HFF-Myc (cell line): ENCODE measurements at regions not wholly inside any gene's neighbourhood (a gene's known extent, or its start where the extent isn't known, plus 50 kb on each side); places are given as distances from the start of the nearest gene placed in this dataset.

Experiments
- DNase-seq: peaks from one replicate; pipeline ENCODE4 v3.0.0-alpha.2; 2011; ENCODE audit warnings: low read depth; ENCODE audit errors: extremely low read depth
- H3K4me3 ChIP-seq: replicated peaks from 2 replicates; pipeline ENCODE4 v1.5.1; 2011; ENCODE audit warnings: low read depth, mild to moderate bottlenecking, control low read depth, low read length
- TF ChIP-seq, protein P1 (sequence below): IDR thresholded peaks from 2 replicates; pipeline ENCODE4 v1.5.1; 2012; ENCODE audit warnings: mild to moderate bottlenecking, low read depth, low read length, control low read depth; ENCODE audit errors: missing control alignments

DNA sequence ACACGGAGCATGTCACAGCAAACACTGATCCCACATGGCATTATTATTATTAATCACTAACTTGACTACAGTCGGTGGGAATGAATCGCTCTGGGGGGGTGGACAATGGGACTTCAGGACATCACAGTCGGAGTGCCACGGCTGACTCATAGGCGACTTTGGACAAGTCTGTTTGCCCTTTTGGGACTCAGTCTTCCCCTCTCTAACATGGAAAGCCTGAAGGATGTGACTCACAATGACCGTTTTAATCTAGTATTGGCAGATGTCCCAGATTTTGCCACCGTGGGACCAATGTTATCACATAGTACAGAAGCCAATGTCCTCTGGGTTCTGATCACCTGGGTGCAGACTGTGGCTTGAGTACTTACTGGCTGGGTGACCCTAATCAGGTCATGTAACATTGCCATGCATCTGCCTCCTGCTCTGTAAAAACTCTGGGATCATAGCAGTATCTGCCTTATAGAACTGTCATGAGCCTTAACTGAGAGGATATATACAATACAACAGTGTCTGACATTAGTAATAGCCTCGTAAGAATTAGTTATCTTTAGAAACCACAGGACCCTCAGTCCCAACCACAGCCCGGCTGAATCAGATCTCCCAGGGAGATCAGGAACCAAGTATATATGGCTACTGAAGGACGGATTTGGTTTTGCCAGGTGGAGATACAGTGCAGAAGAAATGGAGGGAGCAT lies 362.6 kb downstream of the BCL11B start:
- no peak for DNase-seq
- no peak overlapping the region for H3K4me3 ChIP-seq
- TF ChIP-seq, protein P1, sequence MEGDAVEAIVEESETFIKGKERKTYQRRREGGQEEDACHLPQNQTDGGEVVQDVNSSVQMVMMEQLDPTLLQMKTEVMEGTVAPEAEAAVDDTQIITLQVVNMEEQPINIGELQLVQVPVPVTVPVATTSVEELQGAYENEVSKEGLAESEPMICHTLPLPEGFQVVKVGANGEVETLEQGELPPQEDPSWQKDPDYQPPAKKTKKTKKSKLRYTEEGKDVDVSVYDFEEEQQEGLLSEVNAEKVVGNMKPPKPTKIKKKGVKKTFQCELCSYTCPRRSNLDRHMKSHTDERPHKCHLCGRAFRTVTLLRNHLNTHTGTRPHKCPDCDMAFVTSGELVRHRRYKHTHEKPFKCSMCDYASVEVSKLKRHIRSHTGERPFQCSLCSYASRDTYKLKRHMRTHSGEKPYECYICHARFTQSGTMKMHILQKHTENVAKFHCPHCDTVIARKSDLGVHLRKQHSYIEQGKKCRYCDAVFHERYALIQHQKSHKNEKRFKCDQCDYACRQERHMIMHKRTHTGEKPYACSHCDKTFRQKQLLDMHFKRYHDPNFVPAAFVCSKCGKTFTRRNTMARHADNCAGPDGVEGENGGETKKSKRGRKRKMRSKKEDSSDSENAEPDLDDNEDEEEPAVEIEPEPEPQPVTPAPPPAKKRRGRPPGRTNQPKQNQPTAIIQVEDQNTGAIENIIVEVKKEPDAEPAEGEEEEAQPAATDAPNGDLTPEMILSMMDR = no peak

DNA sequence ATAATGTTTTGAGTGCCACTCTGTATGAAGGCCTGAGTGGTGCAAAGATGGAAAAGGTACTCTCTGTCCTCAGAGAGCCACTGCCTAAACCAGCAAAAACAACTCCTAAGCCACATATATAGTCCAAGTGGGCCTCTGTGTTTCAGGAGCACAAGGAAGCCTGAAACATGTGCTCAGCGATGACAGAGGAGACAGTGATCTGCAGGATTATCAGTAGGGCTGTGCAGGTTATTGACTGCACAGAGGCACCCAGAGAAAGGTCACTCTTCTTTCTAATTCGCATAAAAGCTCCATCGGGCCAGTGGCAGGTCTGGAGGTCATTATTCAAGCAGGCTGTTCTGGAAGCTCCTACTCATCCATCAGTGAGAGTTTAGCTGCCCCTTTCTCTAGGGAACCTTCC lies 361.9 kb downstream of the BCL11B start:
- no peak for DNase-seq
- TF ChIP-seq, protein P1 = no peak
- H3K4me3 ChIP-seq = no peak overlapping the region

DNA sequence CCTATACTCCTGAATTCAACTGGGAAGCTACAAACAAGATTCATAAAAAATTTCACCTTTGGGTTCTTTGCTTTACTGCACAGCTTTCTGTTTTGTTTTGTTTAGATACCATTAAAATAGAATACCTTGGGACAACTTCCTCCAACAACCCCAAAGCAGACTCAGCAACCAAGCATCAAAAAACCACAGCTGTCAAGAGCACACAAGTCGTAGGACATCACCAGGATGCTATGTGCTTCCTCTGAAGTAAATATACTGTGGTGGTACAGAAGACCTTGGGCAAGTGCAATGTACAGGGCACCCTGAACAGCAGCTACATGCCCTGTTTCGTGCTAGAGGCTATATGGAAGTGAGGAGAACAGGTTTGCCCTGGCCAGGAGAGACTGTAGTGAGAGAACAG lies 359.3 kb downstream of the BCL11B start:
- DNase-seq = no peak
- no peak overlapping the region for H3K4me3 ChIP-seq
- TF ChIP-seq, protein P1 = no peak

DNA sequence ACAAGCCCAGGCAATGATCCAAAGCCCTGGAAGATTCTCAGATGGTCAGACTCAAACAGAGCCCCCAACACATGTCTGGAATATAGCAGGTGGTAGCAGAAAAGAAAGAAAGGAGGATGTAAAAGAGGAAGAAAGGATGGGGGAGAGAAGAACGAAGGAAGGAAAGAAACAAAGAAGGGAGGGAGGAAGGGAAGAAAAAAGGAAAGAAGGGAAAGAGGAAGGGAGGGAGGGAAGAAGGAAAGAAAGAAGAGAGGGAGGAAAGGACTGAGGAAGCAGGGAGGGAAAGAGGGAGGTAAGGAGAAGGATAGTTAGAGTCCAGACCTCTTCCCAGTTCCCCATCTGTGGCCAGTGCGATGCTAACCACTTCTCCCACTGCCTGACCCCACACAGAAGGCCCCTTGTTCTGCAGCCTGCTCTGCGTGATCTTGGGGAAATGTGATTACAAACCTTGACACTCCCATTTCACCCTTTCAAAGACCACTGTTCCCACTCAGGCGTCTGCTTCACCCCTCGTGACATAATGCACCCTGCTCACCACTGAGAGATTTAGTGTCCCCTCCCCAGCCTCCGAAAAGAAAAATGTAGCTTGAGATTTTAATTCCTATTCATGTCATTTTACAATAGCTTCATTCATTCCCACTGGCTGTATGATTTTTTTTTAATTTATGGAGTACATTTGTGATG lies 357.9 kb downstream of the BCL11B start:
- TF ChIP-seq, protein P1 = no peak
- DNase-seq = no peak

DNA sequence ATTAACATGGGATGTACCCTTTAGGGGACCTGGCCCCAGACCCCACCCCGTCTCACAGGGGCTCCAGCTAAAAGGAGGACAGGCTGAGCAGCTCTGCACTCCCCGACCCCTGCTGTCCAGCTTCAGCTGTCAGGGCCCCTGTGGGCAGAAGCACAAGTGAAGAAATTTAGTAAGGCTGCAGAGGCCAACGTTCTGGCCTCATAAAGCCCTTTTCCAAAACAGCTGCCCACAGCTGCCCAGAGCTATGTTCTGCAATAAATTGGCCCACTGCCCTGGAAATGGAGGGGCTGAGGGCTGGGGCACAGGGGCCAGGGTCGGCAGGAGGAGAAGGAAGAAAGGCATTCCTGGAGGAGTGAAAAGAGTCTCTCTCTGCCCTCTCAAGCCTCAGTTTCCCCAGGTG lies 357.1 kb downstream of the BCL11B start:
- DNase-seq = no peak

More for the DNA sequence above, 357.9 kb downstream of the BCL11B start:
- no peak overlapping the region for H3K4me3 ChIP-seq

DNA sequence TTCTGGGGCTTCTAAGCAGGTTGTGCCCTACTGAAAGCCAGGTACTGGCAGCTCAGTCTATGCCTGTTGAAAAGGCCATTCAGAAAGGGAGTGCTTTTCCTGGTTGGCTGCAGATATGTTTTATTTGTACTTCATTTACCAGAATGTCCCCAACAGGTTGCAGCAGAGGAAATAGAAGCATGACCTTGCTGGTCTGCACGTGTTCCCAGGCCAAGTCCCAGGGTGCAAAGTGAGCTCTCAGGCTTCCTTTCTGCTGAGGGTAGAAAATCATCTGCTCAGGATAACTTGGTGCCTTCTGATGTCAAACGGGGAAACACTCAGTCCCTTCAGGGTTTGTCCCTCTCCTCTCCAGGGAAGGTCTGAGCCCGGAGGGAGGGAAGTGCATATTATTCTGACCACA lies 356.4 kb downstream of the BCL11B start:
- H3K4me3 ChIP-seq = no peak overlapping the region
- TF ChIP-seq, protein P1 = no peak
- no peak for DNase-seq

More for the DNA sequence above, 357.1 kb downstream of the BCL11B start:
- TF ChIP-seq, protein P1 = no peak
- no peak overlapping the region for H3K4me3 ChIP-seq

DNA sequence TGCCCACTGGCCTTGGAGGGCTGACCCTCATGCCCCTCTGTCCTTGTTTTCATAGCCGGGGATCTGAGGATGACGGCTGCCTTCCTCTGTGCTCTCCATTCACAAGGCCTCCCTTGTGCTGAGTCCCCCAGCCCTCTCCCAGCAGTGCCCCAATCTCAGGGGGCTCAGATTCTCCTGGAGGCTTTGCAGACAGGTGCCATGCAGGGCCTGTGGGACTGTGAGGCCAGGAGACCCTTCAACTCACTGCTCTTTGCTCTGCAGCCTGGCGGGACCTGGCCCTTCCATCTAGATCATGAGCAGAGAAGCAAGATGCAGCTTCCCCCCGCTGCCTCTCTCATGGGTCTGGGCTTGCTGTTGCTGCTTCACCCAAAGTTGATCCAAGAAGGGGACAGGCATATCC lies 356.0 kb downstream of the BCL11B start:
- TF ChIP-seq, protein P1 = no peak
- H3K4me3 ChIP-seq = no peak overlapping the region
- no peak for DNase-seq
